Body of pancreas (tissue), 4 donors: ENCODE measurements at regions not wholly inside any gene's neighbourhood (a gene's known extent, or its start where the extent isn't known, plus 50 kb on each side); places are given as distances from the start of the nearest gene placed in this dataset.

Experiments
- CTCF ChIP-seq, 7 experiments: fragments of 450-650 bp in 4 of 7; fragments of 200-600 bp in 3 of 7; sonication (generic) in 3 of 7; IDR thresholded peaks; one replicate each; pipeline ENCODE4 v1.5.1; 2016 to 2019; ENCODE audit warnings: antibody characterized with exemption in 7 of 7
- POLR2A ChIP-seq, 3 donors: fragments of 450-650 bp; IDR thresholded peaks; one replicate each; pipeline ENCODE4 v1.6.1; 2016; ENCODE audit warnings: antibody characterized with exemption in 3 of 3, mild to moderate bottlenecking in 2 of 3

- TF ChIP-seq POLR2A (IDR thresholded peaks at IDR 0.05) = no peak
- TF ChIP-seq CTCF (IDR thresholded peaks at IDR 0.05) = no peak
Observed at GRCh38 chr3:187969581-187969950, 184.4 kb upstream of the LPP start.
